ENCODE measurements at regions not wholly inside any gene's neighbourhood (a gene's known extent, or its start where the extent isn't known, plus 50 kb on each side); places are given as distances from the start of the nearest gene placed in this dataset.

GRCh38 chr5:82656341-82656761 is 378.2 kb upstream of the RPS23 start:
- no peaks in the 10 kb centered on the region for H3K4me1 ChIP-seq (replicated peaks in 1 of 2; ENCODE audit: control insufficient read depth in 2 of 2, insufficient read depth in 2 of 2, low read length in 2 of 2)
- H3K9me3 ChIP-seq (replicated peaks; ENCODE audit: control insufficient read depth, insufficient read depth, low read depth, low read length) = no peaks in the 10 kb centered on the region
- FAIRE-seq = no peak
- no peaks in the 10 kb centered on the region for H3K79me2 ChIP-seq (ENCODE audit: control insufficient read depth, insufficient read depth, low read length)
- no peaks in the 10 kb centered on the region for H3K36me3 ChIP-seq (ENCODE audit: control insufficient read depth, insufficient read depth, low read length)
- POLR2A ChIA-PET = interaction anchor here (1.2 kb wide), 1 partner anchor 77 kb away, joined by 3 read pairs; no protein-coding TSS in a partner anchor
- CTCF ChIA-PET (ENCODE audit: low intra/inter-chr PET ratio) = no interaction called here
- no peak overlapping the region for H3K27ac ChIP-seq (ENCODE audit: extremely low read depth, low read depth, low read length)
- in situ Hi-C loops (cut with MboI) (no loop called here), intact Hi-C loops (cut with micrococcal nuclease) (no loop called here)
- ATAC-seq = no peak
- TF ChIP-seq RBM17 (IDR thresholded peaks at IDR 0.05; ENCODE audit: borderline replicate concordance, low read depth, low read length) = no peak
- TF ChIP-seq COPS2 (conservative IDR thresholded peaks at IDR 0.05) = no peak
- TF ChIP-seq ZNF589 (CRISPR knock-in tag; IDR thresholded peaks at IDR 0.05; ENCODE audit: low read depth) = no peak
- H3K4me2 ChIP-seq (ENCODE audit: insufficient read depth, low read length) = no peak overlapping the region
- H3K9ac ChIP-seq (ENCODE audit: insufficient read depth in 1 of 2, low read depth in 2 of 2, low read length in 2 of 2) = no peak overlapping the region
- H3K27me3 ChIP-seq (ENCODE audit: control insufficient read depth in 2 of 2, insufficient read depth in 2 of 2, low read length in 2 of 2) = peaks cover 0 to 5% of the 10 kb centered on the region in 2 experiments; a peak in 1 of 5 replicates
- H3K4me3 ChIP-seq = no peak overlapping the region
- no peaks in the 10 kb centered on the region for H3K9me1 ChIP-seq (ENCODE audit: control insufficient read depth, insufficient read depth, low read length)
- no TSS peak for BruUV-seq (replicated peaks)
- no peaks in the 10 kb centered on the region for H4K20me1 ChIP-seq (replicated peaks; ENCODE audit: control insufficient read depth, insufficient read depth, low read length)
- 18% methylated on average over 2 of the region's 2 CpGs for WGBS (ENCODE audit: insufficient coverage, low coverage, missing lambda C conversion rate)
- H2AFZ ChIP-seq (ENCODE audit: low read depth, low read length) = no peak overlapping the region
- no peak for DNase-seq (ENCODE audit: extremely low read depth in 1 of 4, low spot score in 3 of 4)

- 0% methylated on average over 7 of the region's 7 CpGs for WGBS (ENCODE audit: insufficient coverage, low coverage, missing lambda C conversion rate)
- no peak for ATAC-seq
- no peak for FAIRE-seq
- TF ChIP-seq THAP7 (CRISPR knock-in tag; IDR thresholded peaks at IDR 0.05) = no peak
- TF ChIP-seq CGGBP1 (CRISPR knock-in tag; IDR thresholded peaks at IDR 0.05) = no peak
- TF ChIP-seq ZSCAN29 (IDR thresholded peaks at IDR 0.05) = no peak
- TF ChIP-seq SMAD3 (CRISPR knock-in tag; conservative IDR thresholded peaks at IDR 0.05) = no peak
- no peak for TF ChIP-seq ZNF592 (IDR thresholded peaks at IDR 0.05)
- TF ChIP-seq RBBP5 (IDR thresholded peaks at IDR 0.05; ENCODE audit: borderline replicate concordance, insufficient read depth, low read length, poor library complexity, severe bottlenecking) = no peak
- no peak for TF ChIP-seq MEIS2 (IDR thresholded peaks at IDR 0.05; ENCODE audit: partially characterized antibody)
- no peak for TF ChIP-seq ZNF707 (CRISPR knock-in tag; conservative IDR thresholded peaks at IDR 0.05)
- TF ChIP-seq ZNF436 (CRISPR knock-in tag; IDR thresholded peaks at IDR 0.05) = no peak
Observed at GRCh38 chr5:82655078-82655477, 376.9 kb upstream of the RPS23 start.

More at GRCh38 chr5:82655078-82655477, 376.9 kb upstream of the RPS23 start:
- Histone ChIP-seq H3K9ac (ENCODE audit: insufficient read depth in 1 of 2, low read depth in 2 of 2, low read length in 2 of 2) (no peak overlapping the region), H3K4me3 (no peak overlapping the region), H3K4me1 (replicated peaks in 1 of 2; ENCODE audit: control insufficient read depth in 2 of 2, insufficient read depth in 2 of 2, low read length in 2 of 2) (no peaks in the 10 kb centered on the region), H3K36me3 (ENCODE audit: control insufficient read depth, insufficient read depth, low read length) (no peaks in the 10 kb centered on the region), H3K79me2 (ENCODE audit: control insufficient read depth, insufficient read depth, low read length) (no peaks in the 10 kb centered on the region), H2AFZ (ENCODE audit: low read depth, low read length) (no peak overlapping the region), H4K20me1 (replicated peaks; ENCODE audit: control insufficient read depth, insufficient read depth, low read length) (no peaks in the 10 kb centered on the region), H3K27me3 (ENCODE audit: control insufficient read depth in 2 of 2, insufficient read depth in 2 of 2, low read length in 2 of 2) (peaks cover 0 to 5% of the 10 kb centered on the region in 2 experiments; a peak in 1 of 5 replicates), H3K9me3 (replicated peaks; ENCODE audit: control insufficient read depth, insufficient read depth, low read depth, low read length) (no peaks in the 10 kb centered on the region), H3K27ac (ENCODE audit: extremely low read depth, low read depth, low read length) (no peak overlapping the region), H3K4me2 (ENCODE audit: insufficient read depth, low read length) (no peak overlapping the region), H3K9me1 (ENCODE audit: control insufficient read depth, insufficient read depth, low read length) (no peaks in the 10 kb centered on the region)
- in situ Hi-C loops (cut with MboI) (no loop called here), intact Hi-C loops (cut with micrococcal nuclease) (no loop called here)
- CTCF ChIA-PET (ENCODE audit: low intra/inter-chr PET ratio) = no interaction called here
- no peak for DNase-seq (ENCODE audit: extremely low read depth in 1 of 4, low spot score in 3 of 4)
- no TSS peak for BruUV-seq (replicated peaks)
- POLR2A ChIA-PET = interaction anchor here (0.5 to 1.7 kb wide), 2 partner anchors 9 to 27 kb away, joined by 3 to 4 read pairs; no protein-coding TSS in a partner anchor
